ENCODE measurements at regions not wholly inside any gene's neighbourhood (a gene's known extent, or its start where the extent isn't known, plus 50 kb on each side); places are given as distances from the start of the nearest gene placed in this dataset.

GRCh38 chr5:8721536-8721935 lies 824.3 kb downstream of the SEMA5A start:
- TF ChIP-seq CTCF (IDR thresholded peaks at IDR 0.05) (no peak), POLR2A (IDR thresholded peaks at IDR 0.05) (no peak)

Data from lower leg skin (tissue), 3 donors.